GM12873 (cell line): ENCODE measurements at regions not wholly inside any gene's neighbourhood (a gene's known extent, or its start where the extent isn't known, plus 50 kb on each side); places are given as distances from the start of the nearest gene placed in this dataset.

Source experiments
- TF ChIP-seq, protein P1 (sequence below): IDR thresholded peaks from 2 replicates; pipeline ENCODE4 v1.5.1; 2012; ENCODE audit warnings: low read depth, mild to moderate bottlenecking, moderate library complexity, low read length, control low read depth; ENCODE audit not compliant: insufficient read depth; ENCODE audit errors: missing control alignments

DNA sequence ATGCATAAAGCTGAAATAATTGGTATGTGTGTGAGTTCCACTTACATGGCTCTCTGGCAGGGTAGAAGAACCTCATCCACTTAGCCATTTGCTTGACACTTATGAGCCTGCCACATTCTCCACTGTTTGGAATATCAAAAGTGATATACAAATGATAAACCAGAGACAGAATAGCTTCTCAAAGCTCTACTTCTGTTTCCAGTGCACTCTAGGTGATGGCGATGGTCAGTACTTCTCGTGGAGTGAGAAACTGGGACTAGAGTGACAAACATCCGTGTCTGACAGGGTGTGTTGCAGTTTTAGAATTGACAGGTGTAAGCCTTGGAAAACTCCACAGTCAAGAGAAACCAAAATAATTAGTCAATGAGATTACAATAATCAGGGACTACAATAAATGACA lies 935.8 kb upstream of the TYRP1 start:
- TF ChIP-seq, protein P1, sequence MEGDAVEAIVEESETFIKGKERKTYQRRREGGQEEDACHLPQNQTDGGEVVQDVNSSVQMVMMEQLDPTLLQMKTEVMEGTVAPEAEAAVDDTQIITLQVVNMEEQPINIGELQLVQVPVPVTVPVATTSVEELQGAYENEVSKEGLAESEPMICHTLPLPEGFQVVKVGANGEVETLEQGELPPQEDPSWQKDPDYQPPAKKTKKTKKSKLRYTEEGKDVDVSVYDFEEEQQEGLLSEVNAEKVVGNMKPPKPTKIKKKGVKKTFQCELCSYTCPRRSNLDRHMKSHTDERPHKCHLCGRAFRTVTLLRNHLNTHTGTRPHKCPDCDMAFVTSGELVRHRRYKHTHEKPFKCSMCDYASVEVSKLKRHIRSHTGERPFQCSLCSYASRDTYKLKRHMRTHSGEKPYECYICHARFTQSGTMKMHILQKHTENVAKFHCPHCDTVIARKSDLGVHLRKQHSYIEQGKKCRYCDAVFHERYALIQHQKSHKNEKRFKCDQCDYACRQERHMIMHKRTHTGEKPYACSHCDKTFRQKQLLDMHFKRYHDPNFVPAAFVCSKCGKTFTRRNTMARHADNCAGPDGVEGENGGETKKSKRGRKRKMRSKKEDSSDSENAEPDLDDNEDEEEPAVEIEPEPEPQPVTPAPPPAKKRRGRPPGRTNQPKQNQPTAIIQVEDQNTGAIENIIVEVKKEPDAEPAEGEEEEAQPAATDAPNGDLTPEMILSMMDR, result no peak

DNA sequence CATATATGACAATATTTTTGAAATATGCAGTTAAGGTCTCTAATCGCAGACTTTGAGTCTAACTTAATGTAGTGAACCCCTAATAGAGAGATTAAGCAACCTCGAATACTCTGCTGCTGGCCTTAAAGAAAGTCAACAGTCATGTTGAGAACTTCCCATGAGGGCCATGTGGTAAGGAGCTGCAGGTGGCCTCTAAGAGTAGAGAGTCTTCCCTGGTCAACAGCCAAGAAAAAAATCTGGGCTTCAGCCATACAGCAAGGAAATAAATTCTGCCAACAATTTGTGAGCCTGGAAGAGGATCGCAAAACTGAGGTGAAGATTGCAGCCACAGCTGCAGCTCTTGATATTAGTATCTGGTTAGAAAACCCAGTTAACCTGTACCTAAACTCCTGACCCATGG lies 935.2 kb upstream of the TYRP1 start:
- TF ChIP-seq, protein P1, result no peak

DNA sequence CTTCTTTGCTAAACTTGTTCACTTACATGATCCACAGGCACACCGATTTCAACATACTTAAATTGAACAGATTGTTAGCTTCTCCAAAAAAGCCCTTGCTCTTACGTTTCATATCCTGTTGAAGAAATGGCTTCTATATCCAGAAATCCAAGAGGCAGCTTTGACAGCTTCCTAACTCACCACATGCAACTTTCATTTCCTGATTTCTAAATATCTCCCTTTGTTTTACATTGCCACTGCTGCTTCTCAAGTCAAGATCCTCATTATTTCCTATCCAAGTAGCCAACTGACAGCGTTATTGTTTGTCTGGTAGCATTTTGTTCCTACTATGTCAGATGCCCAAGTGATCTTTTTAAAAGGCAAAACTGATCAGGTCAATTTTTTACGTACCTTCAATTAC lies 913.2 kb upstream of the TYRP1 start:
- TF ChIP-seq, protein P1, result no peak

DNA sequence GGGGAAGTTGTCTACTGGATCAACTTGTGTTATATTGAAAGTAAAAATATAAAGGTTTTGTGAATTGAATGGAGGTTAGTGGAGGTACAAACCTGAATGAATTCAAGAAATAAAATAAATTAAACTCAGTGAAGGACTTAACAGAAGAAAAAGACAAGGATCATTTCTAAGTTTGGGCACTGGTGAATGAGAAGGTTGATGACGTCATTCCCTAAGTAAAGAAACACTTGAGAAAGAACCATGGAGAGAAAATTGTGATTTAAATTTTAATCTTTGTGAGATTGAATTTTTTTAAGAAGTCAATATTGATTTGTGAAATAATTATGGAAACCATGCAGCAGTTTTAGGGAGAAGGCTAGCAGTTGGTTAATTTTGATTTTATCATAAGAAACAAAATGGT lies 900.3 kb upstream of the TYRP1 start:
- TF ChIP-seq, protein P1, result no peak

DNA sequence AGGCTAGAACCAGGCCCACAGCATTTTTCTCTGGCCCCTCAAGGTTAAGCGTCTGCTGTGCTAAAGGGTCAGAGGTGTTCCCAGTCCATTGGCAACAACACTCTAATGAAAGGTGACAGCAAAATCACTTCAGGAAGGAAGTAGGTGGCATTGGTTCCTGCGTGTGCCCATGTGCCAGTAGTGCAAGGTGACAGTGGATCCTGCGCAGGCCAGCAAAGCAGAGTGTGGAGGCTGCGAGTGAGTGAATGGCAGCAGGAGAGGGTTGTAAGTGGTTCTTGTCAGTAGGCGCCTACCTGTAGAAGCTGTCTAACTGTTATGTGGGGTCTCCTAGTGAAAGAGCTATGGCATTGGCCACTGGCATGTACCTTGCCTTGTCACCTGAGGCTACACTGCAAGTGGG lies 898.2 kb upstream of the TYRP1 start:
- TF ChIP-seq, protein P1, result no peak

DNA sequence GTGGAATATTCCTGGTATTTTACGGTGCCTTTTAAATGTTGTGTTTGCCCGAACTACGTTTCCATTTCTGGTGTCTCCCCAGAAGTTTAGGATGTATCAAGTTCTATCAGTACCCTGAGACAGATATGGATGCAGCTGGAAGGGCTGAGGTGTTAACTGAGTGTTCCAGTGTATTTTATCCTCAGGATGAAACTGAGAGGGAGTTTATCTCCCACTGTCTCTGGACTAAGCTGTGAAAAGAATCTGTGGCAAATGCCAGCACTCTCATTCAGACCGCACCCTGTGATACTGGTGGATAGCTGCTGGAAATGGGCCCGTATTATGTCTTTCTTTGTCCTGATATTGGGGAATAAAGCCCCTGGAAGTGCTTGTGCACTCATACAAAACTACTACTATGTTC lies 887.2 kb upstream of the TYRP1 start:
- TF ChIP-seq, protein P1, result no peak

DNA sequence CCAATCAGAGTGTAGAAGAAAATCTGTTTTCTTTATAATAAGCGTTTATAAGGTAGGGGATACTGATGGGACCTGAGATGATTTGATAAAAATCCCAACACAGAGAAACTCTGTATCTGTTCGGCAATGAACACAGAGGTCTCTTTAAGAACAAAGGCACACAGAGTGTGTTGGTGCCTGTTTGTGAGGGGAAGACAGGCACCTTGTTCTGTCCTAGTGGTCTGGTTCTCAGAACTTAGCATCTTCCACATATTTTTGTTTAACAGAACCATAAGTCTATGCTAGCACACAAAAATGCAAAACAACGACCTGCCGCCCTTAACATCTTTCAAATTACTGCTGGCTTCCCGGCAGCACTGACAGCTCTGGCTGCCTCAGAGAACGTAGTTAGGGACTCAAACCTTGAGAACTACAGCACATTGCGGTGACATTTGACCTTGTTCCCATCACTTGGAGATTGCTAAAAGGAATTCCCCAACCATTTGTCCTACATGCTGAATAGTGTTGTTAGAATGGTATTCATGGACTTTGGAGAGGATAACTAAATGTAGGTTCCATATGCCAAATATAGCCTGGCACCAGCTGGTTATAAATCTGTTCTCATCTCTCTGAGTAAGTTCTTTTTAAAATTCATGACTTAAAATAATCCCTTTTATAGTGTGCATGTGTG lies 871.7 kb upstream of the TYRP1 start:
- TF ChIP-seq, protein P1, result no peak
